Epithelial cell of esophagus (primary cell): ENCODE measurements at regions not wholly inside any gene's neighbourhood (a gene's known extent, or its start where the extent isn't known, plus 50 kb on each side); places are given as distances from the start of the nearest gene placed in this dataset.

ENCODE experiments used
- DNase-seq: peaks from one replicate; pipeline ENCODE4 v3.0.0; 2010; ENCODE audit warnings: low read depth
- H3K4me3 ChIP-seq: 2 replicates; pipeline ENCODE4 v1.5.1; 2011; ENCODE audit warnings: mild to moderate bottlenecking, low read length, control low read depth
- CTCF ChIP-seq: IDR thresholded peaks from 2 replicates; pipeline ENCODE4 v1.5.1; 2011; ENCODE audit warnings: low read depth, mild to moderate bottlenecking, low read length, control low read depth, inconsistent platforms; ENCODE audit not compliant: insufficient read depth; ENCODE audit errors: missing control alignments

GRCh38 chr9:79329861-79330260 lies 241.9 kb upstream of the TLE4 start:
- TF ChIP-seq CTCF, result no peak
- no peak overlapping the region for H3K4me3 ChIP-seq
- no peak for DNase-seq

- no peak for TF ChIP-seq CTCF
- H3K4me3 ChIP-seq, result no peak overlapping the region
- no peak for DNase-seq
Observed at GRCh38 chr9:79334001-79334400, 237.8 kb upstream of the TLE4 start.

- DNase-seq, result no peak
- TF ChIP-seq CTCF, result no peak
- H3K4me3 ChIP-seq, result no peak overlapping the region
Observed at GRCh38 chr9:79334711-79335110, 237.1 kb upstream of the TLE4 start.

GRCh38 chr9:79335987-79336386 lies 235.8 kb upstream of the TLE4 start:
- TF ChIP-seq CTCF, result no peak
- DNase-seq, result no peak

GRCh38 chr9:79341561-79341960 lies 230.2 kb upstream of the TLE4 start:
- TF ChIP-seq CTCF, result no peak
- no peak overlapping the region for H3K4me3 ChIP-seq
- DNase-seq, result no peak

More at GRCh38 chr9:79335987-79336386, 235.8 kb upstream of the TLE4 start:
- H3K4me3 ChIP-seq, result no peak overlapping the region

- TF ChIP-seq CTCF, result no peak
- H3K4me3 ChIP-seq, result no peak overlapping the region
- DNase-seq, result no peak
Observed at GRCh38 chr9:79346350-79347020, 225.3 kb upstream of the TLE4 start.

GRCh38 chr9:79352322-79352721 lies 219.4 kb upstream of the TLE4 start:
- no peak for DNase-seq
- no peak for TF ChIP-seq CTCF
- no peak overlapping the region for H3K4me3 ChIP-seq
